K562 (cell line): ENCODE measurements at regions not wholly inside any gene's neighbourhood (a gene's known extent, or its start where the extent isn't known, plus 50 kb on each side); places are given as distances from the start of the nearest gene placed in this dataset.

Source experiments
- ATAC-seq: fragments of 200-7000 bp; cut with Tn5 transposase; 3 replicates; pipeline ENCODE4 v1.9.1; 2020; ENCODE audit warnings: moderate library complexity
- BruUV-seq: library from RNA; stranded (reverse); fragments of 400-500 nt; replicated peaks from 2 replicates; lab custom pipeline; 2021; lab: Mats Ljungman, UMichigan
- CTCF ChIA-PET: fragments of 300-600 bp; formaldehyde crosslinking; extraction: SDS; loops from one replicate; lab custom pipeline; 2021; ENCODE audit warnings: low intra/inter-chr PET ratio; lab: Yijun Ruan, JAX
- POLR2A ChIA-PET: fragments of 300-600, 350-650 bp; sonication (Branson Sonifier 250); formaldehyde crosslinking; extraction: SDS; loops from one replicate; lab custom pipeline; 2021; ENCODE audit warnings: antibody characterized with exemption, inconsistent platforms; lab: Yijun Ruan, JAX
- DNase-seq, 4 experiments: peaks; one replicate each; pipeline versions ENCODE4 v3.0.0 to v3.0.0-alpha.2; 2011 to 2018; ENCODE audit warnings: low spot score in 3 of 4, mixed read lengths in 3 of 4; ENCODE audit errors: extremely low read depth in 1 of 4
- FAIRE-seq: peaks from 2 replicates; lab custom pipeline; 2011; peaks lifted over from hg19 to GRCh38; lab: Jason Lieb, UNC
- H2AFZ ChIP-seq: 2 replicates; pipeline ENCODE4 v1.6.0; 2011; ENCODE audit warnings: low read depth, low read length, control low read depth, inconsistent platforms
- H3K27ac ChIP-seq: fragments of 200-600 bp; 3 replicates; pipeline ENCODE4 v1.8.0; 2011; ENCODE audit warnings: low read depth, mild to moderate bottlenecking, control low read depth, inconsistent platforms, low read length, moderate library complexity, mixed read lengths; ENCODE audit errors: extremely low read depth
- H3K27me3 ChIP-seq, 2 experiments: fragments of 300-600 bp in 1 of 2; 2 replicates in 1 of 2; 3 replicates in 1 of 2; pipeline versions ENCODE4 v1.6.0 to v1.8.0; 2011; ENCODE audit warnings: inconsistent platforms in 2 of 2, low read length in 2 of 2, mild to moderate bottlenecking in 1 of 2, mixed read lengths in 1 of 2, moderate library complexity in 1 of 2; ENCODE audit not compliant: control insufficient read depth in 2 of 2, insufficient read depth in 2 of 2
- H3K36me3 ChIP-seq: fragments of 300-600 bp; 3 replicates; pipeline ENCODE4 v1.8.0; 2011; ENCODE audit warnings: mild to moderate bottlenecking, low read length, inconsistent platforms; ENCODE audit not compliant: control insufficient read depth, insufficient read depth
- H3K4me1 ChIP-seq, 2 experiments: fragments of 200-600 bp in 1 of 2; replicated peaks in 1 of 2; 2 replicates in 1 of 2; 3 replicates in 1 of 2; pipeline versions ENCODE4 v1.5.1 to v1.8.0; 2011; ENCODE audit warnings: inconsistent platforms in 2 of 2, low read length in 2 of 2, mild to moderate bottlenecking in 1 of 2, mixed read lengths in 1 of 2, moderate library complexity in 1 of 2; ENCODE audit not compliant: control insufficient read depth in 2 of 2, insufficient read depth in 2 of 2
- H3K4me2 ChIP-seq: 2 replicates; pipeline ENCODE4 v1.6.1; 2011; ENCODE audit warnings: low read length, control low read depth, inconsistent platforms, mixed read lengths; ENCODE audit not compliant: insufficient read depth
- H3K4me3 ChIP-seq: fragments of 200-600 bp; sonication (generic), shearing (Covaris generic); 2 replicates; pipeline ENCODE4 v1.5.1; 2016; ENCODE audit warnings: control low read depth, inconsistent platforms
- H3K79me2 ChIP-seq: fragments of 200-600 bp; 3 replicates; pipeline ENCODE4 v1.8.0; 2011; ENCODE audit warnings: low read length, inconsistent platforms; ENCODE audit not compliant: control insufficient read depth, insufficient read depth
- H3K9ac ChIP-seq, 2 experiments: 2 replicates each; pipeline versions ENCODE4 v1.6.0 to v1.6.1; 2011; ENCODE audit warnings: low read depth in 2 of 2, low read length in 2 of 2, control low read depth in 1 of 2, inconsistent platforms in 1 of 2, mild to moderate bottlenecking in 1 of 2, mixed read lengths in 1 of 2; ENCODE audit not compliant: insufficient read depth in 1 of 2
- H3K9me1 ChIP-seq: one replicate; pipeline ENCODE4 v1.6.0; 2011; ENCODE audit warnings: inconsistent platforms, mild to moderate bottlenecking, low read length, moderate library complexity; ENCODE audit not compliant: control insufficient read depth, insufficient read depth
- H3K9me3 ChIP-seq: replicated peaks from 2 replicates; pipeline ENCODE4 v1.5.1; 2011; ENCODE audit warnings: low read depth, low read length, inconsistent platforms; ENCODE audit not compliant: control insufficient read depth, insufficient read depth
- H4K20me1 ChIP-seq: replicated peaks from 2 replicates; pipeline ENCODE4 v1.6.1; 2011; ENCODE audit warnings: low read length, inconsistent platforms, mixed read lengths; ENCODE audit not compliant: control insufficient read depth, insufficient read depth
- CBX3 ChIP-seq, 2 experiments: IDR thresholded peaks; 1 replicate in 1 of 2; 2 replicates in 1 of 2; pipeline ENCODE4 v1.6.1; 2012; ENCODE audit warnings: inconsistent platforms in 2 of 2, low read length in 2 of 2, borderline replicate concordance in 1 of 2, control low read depth in 1 of 2
- DDX20 ChIP-seq: fragments of 450-650 bp; IDR thresholded peaks from 2 replicates; pipeline ENCODE4 v1.6.1; 2016; ENCODE audit warnings: missing genetic modification characterization, low read depth, mild to moderate bottlenecking, missing compliant biosample characterization, moderate library complexity
- ESRRB ChIP-seq: fragments of 250-450 bp; sonication (Bioruptor Pico); IDR thresholded peaks from 2 replicates; pipeline ENCODE4 v1.5.0; 2020; ENCODE audit warnings: mild to moderate bottlenecking, moderate library complexity, borderline replicate concordance
- EZH2 ChIP-seq: IDR thresholded peaks from 2 replicates; pipeline ENCODE4 v1.6.1; 2012; ENCODE audit warnings: low read depth, mild to moderate bottlenecking, inconsistent platforms, low read length, borderline replicate concordance
- FOS ChIP-seq: IDR thresholded peaks from 3 replicates; pipeline ENCODE4 v1.6.1; 2011; ENCODE audit not compliant: insufficient read length; ENCODE audit errors: extremely low read depth
- HCFC1 ChIP-seq: IDR thresholded peaks from 2 replicates; pipeline ENCODE4 v1.6.1; 2012; ENCODE audit warnings: low read depth, low read length, improper control_type of control experiment
- HDAC6 ChIP-seq: IDR thresholded peaks from 2 replicates; pipeline ENCODE4 v1.6.1; 2012; ENCODE audit warnings: low read depth, mild to moderate bottlenecking, control low read depth, inconsistent platforms, low read length, moderate library complexity
- MAX ChIP-seq: sonication (generic); formaldehyde crosslinking; IDR thresholded peaks from 2 replicates; pipeline ENCODE4 v1.9.0; 2022; ENCODE audit warnings: mild to moderate bottlenecking, missing genetic modification reagents
- MYNN ChIP-seq, 2 experiments: sonication (generic); formaldehyde crosslinking in 1 of 2; IDR thresholded peaks; 2 replicates each; pipeline versions ENCODE4 v1.5.0 to v1.6.1; 2016 to 2020; ENCODE audit warnings: antibody characterized with exemption in 1 of 2, missing genetic modification reagents in 1 of 2
- NFE2L1 ChIP-seq: fragments of 450-650 bp; IDR thresholded peaks from 2 replicates; pipeline ENCODE4 v1.6.1; 2016; ENCODE audit warnings: missing genetic modification characterization, low read depth, mild to moderate bottlenecking, missing compliant biosample characterization, moderate library complexity, borderline replicate concordance
- OTX1 ChIP-seq: fragments of 450-650 bp; formaldehyde crosslinking; IDR thresholded peaks from 2 replicates; pipeline ENCODE4 v1.4.0; 2022; ENCODE audit warnings: mild to moderate bottlenecking
- POLR2A ChIP-seq: fragments of 450-650 bp; conservative IDR thresholded peaks from 2 replicates; pipeline ENCODE4 v1.6.1; 2016
- POLR2B ChIP-seq: fragments of 450-650 bp; IDR thresholded peaks from 2 replicates; pipeline ENCODE4 v1.6.1; 2018; ENCODE audit warnings: low read depth; ENCODE audit not compliant: partially characterized antibody
- POU5F1 ChIP-seq: fragments of 150-350 bp; IDR thresholded peaks from 2 replicates; pipeline ENCODE4 v1.6.1; 2014; ENCODE audit warnings: borderline replicate concordance, low read length, low read depth, mild to moderate bottlenecking; ENCODE audit not compliant: partially characterized antibody
- RHOXF2B ChIP-seq: fragments of 250-450 bp; sonication (Bioruptor Pico); conservative IDR thresholded peaks from 2 replicates; pipeline ENCODE4 v1.5.1; 2021
- SAP30 ChIP-seq: fragments of 200-600 bp; sonication (generic); IDR thresholded peaks from 2 replicates; pipeline ENCODE4 v1.6.1; 2012; ENCODE audit warnings: borderline replicate concordance, low read depth, mild to moderate bottlenecking, moderate library complexity, low read length, control low read depth, inconsistent platforms; ENCODE audit not compliant: insufficient read depth, poor library complexity, severe bottlenecking
- TBL1XR1 ChIP-seq, 2 experiments: IDR thresholded peaks; 2 replicates each; pipeline ENCODE4 v1.6.1; 2012; ENCODE audit warnings: improper control_type of control experiment in 2 of 2, low read length in 2 of 2, mild to moderate bottlenecking in 1 of 2
- ZBTB49 ChIP-seq: sonication (generic); formaldehyde crosslinking; IDR thresholded peaks from 2 replicates; pipeline ENCODE4 v1.8.0; 2022; ENCODE audit warnings: missing genetic modification reagents, mild to moderate bottlenecking, borderline replicate concordance
- ZNF239 ChIP-seq: fragments of 250-450 bp; sonication (Bioruptor Pico); IDR thresholded peaks from 2 replicates; pipeline ENCODE4 v1.4.0; 2020; ENCODE audit warnings: mild to moderate bottlenecking
- ZNF408 ChIP-seq: fragments of 250-450 bp; sonication (Bioruptor Pico); IDR thresholded peaks from 2 replicates; pipeline ENCODE4 v1.4.0; 2020; ENCODE audit warnings: low read depth, mild to moderate bottlenecking, moderate library complexity
- ZNF445 ChIP-seq: fragments of 250-450 bp; sonication (Bioruptor Pico); IDR thresholded peaks from 2 replicates; pipeline ENCODE4 v1.4.0; 2020; ENCODE audit warnings: low read depth, mild to moderate bottlenecking, moderate library complexity
- whole genome bisulfite sequencing: fragments of 100-300 bp; shearing (Covaris generic); methylation state at CpG from one replicate; pipeline ENCODE4 v1.1.6; 2016; ENCODE audit warnings: low coverage, mixed read lengths; ENCODE audit not compliant: insufficient coverage; ENCODE audit errors: missing lambda C conversion rate; 5-methylcytosine and 5-hydroxymethylcytosine counted together
- in situ Hi-C: fragments of 300-500 bp; cut with MboI; formaldehyde crosslinking; loops from 4 replicates; pipeline ENCODE4 v1.15.0; 2018; ENCODE audit warnings: inconsistent platforms, mixed read lengths
- intact Hi-C: fragments of 100-400 bp; cut with micrococcal nuclease; formaldehyde crosslinking; loops from 2 replicates; pipeline ENCODE4 v1.14.2; 2022

- POLR2A ChIA-PET: no interaction called here
- no peak overlapping the region for H2AFZ ChIP-seq
Observed at GRCh38 chr20:11111191-11111590, 437.4 kb upstream of the JAG1 start.

GRCh38 chr20:11112832-11113231 lies 439.0 kb upstream of the JAG1 start:
- 5% methylated on average over 2 of the region's 2 CpGs for WGBS
- no peaks in the 10 kb centered on the region for H3K36me3 ChIP-seq
- no peak overlapping the region for H3K27ac ChIP-seq
- H3K9ac ChIP-seq: no peak overlapping the region
- ChIA-PET CTCF (no interaction called here), POLR2A (no interaction called here)
- BruUV-seq: no TSS peak
- intact Hi-C loops: no loop called here
- no peaks in the 10 kb centered on the region for H3K4me1 ChIP-seq
- in situ Hi-C loops: no loop called here
- H3K27me3 ChIP-seq: no peaks in the 10 kb centered on the region
- H2AFZ ChIP-seq: no peak overlapping the region
- DNase-seq: no peak
- TF ChIP-seq ZBTB49: no peak
- no peak for TF ChIP-seq MAX (CRISPR knock-in tag)
- TF ChIP-seq POU5F1: no peak
- no peak for TF ChIP-seq HDAC6
- TF ChIP-seq DDX20: no peak
- no peak for FAIRE-seq
- H3K9me1 ChIP-seq: no peaks in the 10 kb centered on the region
- H3K4me3 ChIP-seq: no peak overlapping the region
- no peaks in the 10 kb centered on the region for H3K79me2 ChIP-seq
- no peak overlapping the region for H3K4me2 ChIP-seq
- no peaks in the 10 kb centered on the region for H3K9me3 ChIP-seq
- no peak for ATAC-seq
- H4K20me1 ChIP-seq: no peaks in the 10 kb centered on the region

More at GRCh38 chr20:11111191-11111590, 437.4 kb upstream of the JAG1 start:
- Histone ChIP-seq H3K36me3 (no peaks in the 10 kb centered on the region), H3K9ac (no peak overlapping the region)
- intact Hi-C loops: no loop called here
- TF ChIP-seq POLR2A (no peak), ESRRB (no peak), ZNF408 (CRISPR knock-in tag) (no peak), FOS (no peak), OTX1 (CRISPR knock-in tag) (no peak), SAP30 (no peak), POU5F1 (no peak), EZH2 (no peak), POLR2B (no peak), MYNN (IDR thresholded peaks at IDR 0.05) (no peak), MYNN (CRISPR knock-in tag; IDR thresholded peaks at IDR 0.05) (no peak), HCFC1 (no peak), TBL1XR1 (IDR thresholded peaks at IDR 0.05; ENCODE audit: low read length in 2 of 2) (no peak), NFE2L1 (tag) (no peak), RHOXF2B (CRISPR knock-in tag) (no peak), ZNF445 (CRISPR knock-in tag) (no peak), ZNF239 (no peak), CBX3 (IDR thresholded peaks at IDR 0.05; ENCODE audit: borderline replicate concordance in 1 of 2, low read length in 2 of 2) (no peak)
- TF ChIP-seq, all 486 proteins: peak for 0
- no peak overlapping the region for H3K4me2 ChIP-seq
- 0% methylated on average over 2 of the region's 2 CpGs for WGBS
- H3K9me3 ChIP-seq: no peaks in the 10 kb centered on the region
- H3K27ac ChIP-seq: no peak overlapping the region
- ATAC-seq (no peak), DNase-seq (no peak), FAIRE-seq (no peak)
- no peaks in the 10 kb centered on the region for H3K9me1 ChIP-seq
- in situ Hi-C loops: no loop called here
- no peaks in the 10 kb centered on the region for H3K27me3 ChIP-seq
- H3K79me2 ChIP-seq: no peaks in the 10 kb centered on the region
- BruUV-seq: no TSS peak
- CTCF ChIA-PET: no interaction called here
- no peak overlapping the region for H3K4me3 ChIP-seq
- no peaks in the 10 kb centered on the region for H4K20me1 ChIP-seq
- H3K4me1 ChIP-seq: no peaks in the 10 kb centered on the region
